Karpas-422 (cell line): ENCODE measurements at regions not wholly inside any gene's neighbourhood (a gene's known extent, or its start where the extent isn't known, plus 50 kb on each side); places are given as distances from the start of the nearest gene placed in this dataset.

ENCODE experiments used
- DNase-seq: peaks from one replicate; pipeline ENCODE4 v3.0.0-alpha.2; 2015
- H2AFZ ChIP-seq: fragments of 200-600 bp; sonication (generic); 2 replicates; pipeline ENCODE4 v1.6.1; 2014; ENCODE audit warnings: antibody characterized with exemption, low read length, mixed read lengths
- H3K27ac ChIP-seq: fragments of 200-600 bp; sonication (generic); 2 replicates; pipeline ENCODE4 v1.5.1; 2014; ENCODE audit warnings: mild to moderate bottlenecking, low read length, moderate library complexity
- H3K27me3 ChIP-seq: fragments of 200-600 bp; sonication (generic); 2 replicates; pipeline ENCODE4 v1.6.1; 2014; ENCODE audit warnings: low read length, mixed read lengths
- H3K36me3 ChIP-seq: fragments of 200-600 bp; sonication (generic); 2 replicates; pipeline ENCODE4 v1.6.1; 2014; ENCODE audit warnings: low read length, mixed read lengths; ENCODE audit not compliant: insufficient read depth
- H3K4me1 ChIP-seq: fragments of 200-600 bp; sonication (generic); 2 replicates; pipeline ENCODE4 v1.6.1; 2014; ENCODE audit warnings: mild to moderate bottlenecking, low read length, mixed read lengths
- H3K4me2 ChIP-seq: fragments of 200-600 bp; sonication (generic); 2 replicates; pipeline ENCODE4 v1.6.1; 2014; ENCODE audit warnings: low read length, low read depth, mild to moderate bottlenecking; ENCODE audit not compliant: poor library complexity, severe bottlenecking
- H3K4me3 ChIP-seq: fragments of 200-600 bp; sonication (generic); 2 replicates; pipeline ENCODE4 v1.5.1; 2014; ENCODE audit warnings: mild to moderate bottlenecking, antibody characterized with exemption, low read length, mixed read lengths
- H3K79me2 ChIP-seq: fragments of 200-600 bp; sonication (generic); 2 replicates; pipeline ENCODE4 v1.6.1; 2014; ENCODE audit warnings: mild to moderate bottlenecking, low read length, mixed read lengths
- H3K9ac ChIP-seq: fragments of 200-600 bp; sonication (generic); 2 replicates; pipeline ENCODE4 v1.6.0; 2014; ENCODE audit warnings: low read length
- H3K9me2 ChIP-seq: fragments of 200-600 bp; sonication (generic), shearing (Covaris generic); replicated peaks from 2 replicates; pipeline ENCODE4 v1.6.0; 2014; ENCODE audit warnings: mild to moderate bottlenecking, low read length, moderate library complexity; ENCODE audit not compliant: insufficient read depth
- H3K9me3 ChIP-seq: fragments of 300-700, 200-600 bp; sonication (generic); 2 replicates; pipeline ENCODE4 v1.6.1; 2014; ENCODE audit warnings: low read length, mixed read lengths
- H4K20me1 ChIP-seq: fragments of 200-600 bp; sonication (generic); 2 replicates; pipeline ENCODE4 v1.6.1; 2014; ENCODE audit warnings: mild to moderate bottlenecking, antibody characterized with exemption, low read length, low read depth; ENCODE audit not compliant: insufficient read depth

DNA sequence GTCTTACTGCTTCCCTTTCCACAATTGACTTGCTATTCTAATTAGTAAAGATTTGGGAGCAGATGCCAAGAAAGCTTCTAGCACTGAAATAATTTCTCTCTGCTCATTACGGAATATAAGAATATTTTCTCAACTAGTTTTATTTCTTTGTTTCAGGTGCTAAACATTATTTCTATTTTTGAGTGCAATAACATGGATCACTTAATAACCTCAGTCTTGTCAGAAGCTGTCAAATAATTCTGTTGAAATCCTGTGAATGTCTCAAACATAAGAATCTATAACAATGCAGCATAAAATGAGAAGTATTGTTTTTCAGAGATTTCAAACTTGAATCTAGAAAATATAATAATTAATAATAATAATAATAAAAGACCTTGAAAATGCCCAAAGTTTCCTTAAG lies 1221.0 kb downstream of the DSC3 start:
- DNase-seq = no peak
- Histone ChIP-seq H4K20me1 (no peaks in the 10 kb centered on the region), H3K4me1 (no peaks in the 10 kb centered on the region), H2AFZ (no peak overlapping the region), H3K27ac (no peak overlapping the region), H3K9me2 (no peaks in the 10 kb centered on the region), H3K9ac (no peak overlapping the region), H3K4me2 (no peak overlapping the region), H3K4me3 (no peak overlapping the region), H3K36me3 (no peaks in the 10 kb centered on the region), H3K27me3 (no peaks in the 10 kb centered on the region), H3K9me3 (peaks cover 52% of the 10 kb centered on the region), H3K79me2 (no peaks in the 10 kb centered on the region)

DNA sequence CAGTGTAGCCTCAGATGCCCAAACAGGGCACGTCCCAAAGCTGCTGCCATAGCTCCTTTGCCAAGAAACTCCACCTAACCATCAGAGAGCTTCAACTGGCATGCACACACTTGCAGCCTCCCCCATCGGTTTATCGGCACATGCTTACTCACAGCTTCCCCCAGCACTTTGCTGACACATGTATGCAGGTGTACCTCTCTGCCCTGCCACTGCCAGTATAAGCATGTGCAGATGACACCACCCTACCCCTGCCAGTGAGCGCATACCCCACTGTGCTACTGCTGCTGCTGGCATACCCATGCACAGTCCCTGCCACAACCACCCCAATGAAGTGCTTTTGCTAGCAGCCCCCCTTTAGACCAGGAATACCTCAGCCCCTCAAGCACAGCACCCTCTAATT lies 1231.0 kb downstream of the DSC3 start:
- no peak for DNase-seq
- no peaks in the 10 kb centered on the region for H3K36me3 ChIP-seq
- H3K27me3 ChIP-seq = no peaks in the 10 kb centered on the region
- no peak overlapping the region for H3K4me3 ChIP-seq
- H4K20me1 ChIP-seq = no peaks in the 10 kb centered on the region
- no peak overlapping the region for H2AFZ ChIP-seq
- H3K79me2 ChIP-seq = no peaks in the 10 kb centered on the region
- no peaks in the 10 kb centered on the region for H3K4me1 ChIP-seq
- H3K9me3 ChIP-seq = peaks cover 51% of the 10 kb centered on the region
- H3K4me2 ChIP-seq = no peak overlapping the region
- no peak overlapping the region for H3K9ac ChIP-seq
- no peaks in the 10 kb centered on the region for H3K9me2 ChIP-seq
- no peak overlapping the region for H3K27ac ChIP-seq

- H3K79me2 ChIP-seq = no peaks in the 10 kb centered on the region
- H3K9ac ChIP-seq = no peak overlapping the region
- no peak for DNase-seq
- H3K27me3 ChIP-seq = no peaks in the 10 kb centered on the region
- no peaks in the 10 kb centered on the region for H3K4me1 ChIP-seq
- H3K9me3 ChIP-seq = peaks cover 24% of the 10 kb centered on the region
- H3K9me2 ChIP-seq = no peaks in the 10 kb centered on the region
- H3K27ac ChIP-seq = no peak overlapping the region
- H2AFZ ChIP-seq = no peak overlapping the region
- H3K4me2 ChIP-seq = no peak overlapping the region
- H3K4me3 ChIP-seq = no peak overlapping the region
- H3K36me3 ChIP-seq = no peaks in the 10 kb centered on the region
- H4K20me1 ChIP-seq = no peaks in the 10 kb centered on the region
Observed at GRCh38 chr18:29780816-29781215, 1261.7 kb downstream of the DSC3 start.

DNA sequence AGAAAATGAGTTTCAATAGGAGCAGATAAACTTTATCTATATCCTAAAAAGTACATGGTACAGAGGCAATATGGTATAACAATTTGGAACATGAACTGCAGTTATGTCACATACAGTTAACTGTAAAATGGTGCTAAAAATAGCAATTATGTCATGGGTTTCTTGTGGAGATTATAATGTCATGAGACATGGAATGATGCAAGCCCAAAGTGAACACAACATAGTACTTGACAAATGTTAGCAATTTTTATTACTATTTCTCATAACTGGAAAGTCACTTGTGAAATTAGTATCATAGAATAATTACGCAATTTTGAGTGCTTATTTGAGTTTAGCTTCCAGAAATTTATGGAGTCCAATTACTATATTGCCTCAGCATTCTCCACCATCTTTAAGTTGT lies 1263.4 kb downstream of the DSC3 start:
- Histone ChIP-seq H4K20me1 (no peaks in the 10 kb centered on the region), H3K79me2 (no peaks in the 10 kb centered on the region), H3K27me3 (no peaks in the 10 kb centered on the region), H3K9ac (no peak overlapping the region), H3K9me2 (no peaks in the 10 kb centered on the region), H3K36me3 (no peaks in the 10 kb centered on the region), H2AFZ (no peak overlapping the region), H3K4me2 (no peak overlapping the region), H3K9me3 (peaks cover 19% of the 10 kb centered on the region), H3K27ac (no peak overlapping the region), H3K4me1 (no peaks in the 10 kb centered on the region), H3K4me3 (no peak overlapping the region)
- no peak for DNase-seq

GRCh38 chr18:29753379-29753778 lies 1289.2 kb downstream of the DSC3 start:
- Histone ChIP-seq H3K79me2 (no peaks in the 10 kb centered on the region), H3K9me3 (peaks cover 20% of the 10 kb centered on the region), H3K4me1 (no peaks in the 10 kb centered on the region), H3K4me2 (no peak overlapping the region), H3K9ac (no peak overlapping the region), H3K27me3 (no peaks in the 10 kb centered on the region), H3K27ac (no peak overlapping the region), H4K20me1 (no peaks in the 10 kb centered on the region), H3K9me2 (no peaks in the 10 kb centered on the region), H3K36me3 (no peaks in the 10 kb centered on the region), H3K4me3 (no peak overlapping the region), H2AFZ (no peak overlapping the region)
- no peak for DNase-seq

DNA sequence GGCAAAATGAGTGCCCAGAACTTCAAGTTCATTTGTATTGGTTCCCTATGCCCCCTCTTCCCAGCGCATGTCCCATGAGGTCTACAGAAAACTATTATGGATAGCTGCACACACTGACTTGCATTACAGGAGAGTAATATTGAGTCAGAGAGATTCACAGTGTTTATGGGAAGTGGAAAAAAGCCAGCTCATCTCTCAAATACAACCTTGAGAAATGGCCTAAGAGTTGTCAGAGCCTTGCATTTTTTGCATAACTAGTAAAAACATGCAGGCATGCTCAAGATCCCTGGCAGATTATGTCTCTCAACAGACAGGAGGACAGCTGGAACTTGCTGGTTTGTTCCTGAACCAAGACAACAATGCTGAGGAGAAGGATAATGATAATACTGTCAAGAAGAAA lies 1292.8 kb downstream of the DSC3 start:
- Histone ChIP-seq H3K4me2 (no peak overlapping the region), H3K9me2 (no peaks in the 10 kb centered on the region), H3K36me3 (no peaks in the 10 kb centered on the region), H3K9ac (no peak overlapping the region), H3K4me3 (no peak overlapping the region), H4K20me1 (no peaks in the 10 kb centered on the region), H3K9me3 (peaks cover 17% of the 10 kb centered on the region), H3K4me1 (no peaks in the 10 kb centered on the region), H3K79me2 (no peaks in the 10 kb centered on the region), H3K27me3 (no peaks in the 10 kb centered on the region), H3K27ac (no peak overlapping the region), H2AFZ (no peak overlapping the region)
- no peak for DNase-seq

GRCh38 chr18:29741461-29741860 lies 1301.1 kb downstream of the DSC3 start:
- Histone ChIP-seq H3K4me2 (no peak overlapping the region), H3K36me3 (no peaks in the 10 kb centered on the region), H3K4me3 (no peak overlapping the region), H3K79me2 (no peaks in the 10 kb centered on the region), H3K27ac (no peak overlapping the region), H3K4me1 (no peaks in the 10 kb centered on the region), H3K9me2 (no peaks in the 10 kb centered on the region), H3K27me3 (no peaks in the 10 kb centered on the region), H3K9ac (no peak overlapping the region), H4K20me1 (no peaks in the 10 kb centered on the region), H3K9me3 (peaks cover 41% of the 10 kb centered on the region), H2AFZ (no peak overlapping the region)
- DNase-seq = no peak

- no peak overlapping the region for H3K4me2 ChIP-seq
- no peaks in the 10 kb centered on the region for H3K36me3 ChIP-seq
- DNase-seq = no peak
- H3K9me2 ChIP-seq = no peaks in the 10 kb centered on the region
- no peaks in the 10 kb centered on the region for H3K27me3 ChIP-seq
- H3K79me2 ChIP-seq = no peaks in the 10 kb centered on the region
- no peak overlapping the region for H2AFZ ChIP-seq
- no peak overlapping the region for H3K4me3 ChIP-seq
- H4K20me1 ChIP-seq = no peaks in the 10 kb centered on the region
- H3K9me3 ChIP-seq = peaks cover 42% of the 10 kb centered on the region
- no peaks in the 10 kb centered on the region for H3K4me1 ChIP-seq
- no peak overlapping the region for H3K27ac ChIP-seq
- no peak overlapping the region for H3K9ac ChIP-seq
Observed at GRCh38 chr18:29737620-29738019, 1304.9 kb downstream of the DSC3 start.

- Histone ChIP-seq H3K27ac (no peak overlapping the region), H4K20me1 (no peaks in the 10 kb centered on the region), H3K36me3 (no peaks in the 10 kb centered on the region), H3K9ac (no peak overlapping the region), H3K4me2 (no peak overlapping the region), H3K4me3 (no peak overlapping the region), H3K27me3 (no peaks in the 10 kb centered on the region), H3K9me2 (no peaks in the 10 kb centered on the region), H3K9me3 (peaks cover 40% of the 10 kb centered on the region), H3K79me2 (no peaks in the 10 kb centered on the region), H2AFZ (no peak overlapping the region), H3K4me1 (no peaks in the 10 kb centered on the region)
- no peak for DNase-seq
Observed at GRCh38 chr18:29737190-29737589, 1305.4 kb downstream of the DSC3 start.
